Jurkat, Clone E6-1 (cell line): ENCODE measurements at regions not wholly inside any gene's neighbourhood (a gene's known extent, or its start where the extent isn't known, plus 50 kb on each side); places are given as distances from the start of the nearest gene placed in this dataset.
A peak's percentile ranks its signal among the peaks of the same experiment; 100 is the strongest.
"Not testable (repeated sequence)": the region's sequence is repeated elsewhere in the genome, so short reads cannot be mapped to it uniquely, and the experiment has no call there.

ENCODE experiments used
- DNase-seq: peaks from one replicate; pipeline ENCODE4 v3.0.0-alpha.2; 2011; ENCODE audit warnings: low read depth, low spot score
- H3K4me3 ChIP-seq: 2 replicates; pipeline ENCODE4 v1.5.1; 2011; ENCODE audit warnings: mild to moderate bottlenecking, low read length, control low read depth, moderate library complexity

- DNase-seq, H3K4me3 ChIP-seq: not testable (repeated sequence)
These were observed 93.8 kb upstream of the TMEM17 start for GRCh38 chr2:62599674-62600410.

GRCh38 chr2:62597323-62597722 is 91.3 kb upstream of the TMEM17 start:
- H3K4me3 ChIP-seq: no peak overlapping the region
- no peak for DNase-seq

GRCh38 chr2:62596061-62596921 is 90.3 kb upstream of the TMEM17 start:
- DNase-seq: no peak

GRCh38 chr2:62595474-62595873 is 89.5 kb upstream of the TMEM17 start:
- DNase-seq: no peak
- no peak overlapping the region for H3K4me3 ChIP-seq

More at GRCh38 chr2:62596061-62596921, 90.3 kb upstream of the TMEM17 start:
- no peak overlapping the region for H3K4me3 ChIP-seq

- DNase-seq: no peak
- H3K4me3 ChIP-seq: no peak overlapping the region
These were observed 87.8 kb upstream of the TMEM17 start for GRCh38 chr2:62593825-62594224.

GRCh38 chr2:62591491-62591890 is 85.5 kb upstream of the TMEM17 start:
- H3K4me3 ChIP-seq: no peak overlapping the region
- DNase-seq: no peak

- H3K4me3 ChIP-seq: no peak overlapping the region
- DNase-seq: no peak
These were observed 83.8 kb upstream of the TMEM17 start for GRCh38 chr2:62589691-62590356.

GRCh38 chr2:62587592-62587991 is 81.6 kb upstream of the TMEM17 start:
- no peak for DNase-seq

GRCh38 chr2:62586981-62587380 is 81.0 kb upstream of the TMEM17 start:
- no peak overlapping the region for H3K4me3 ChIP-seq
- DNase-seq: peak; percentile 51

More at GRCh38 chr2:62587592-62587991, 81.6 kb upstream of the TMEM17 start:
- no peak overlapping the region for H3K4me3 ChIP-seq

GRCh38 chr2:62578803-62579640 is 73.0 kb upstream of the TMEM17 start:
- no peak overlapping the region for H3K4me3 ChIP-seq
- DNase-seq: no peak

GRCh38 chr2:62577994-62578781 is 72.2 kb upstream of the TMEM17 start:
- no peak for DNase-seq
- H3K4me3 ChIP-seq: no peak overlapping the region

- DNase-seq: no peak
- no peak overlapping the region for H3K4me3 ChIP-seq
These were observed 70.4 kb upstream of the TMEM17 start for GRCh38 chr2:62576276-62576939.

GRCh38 chr2:62573936-62574335 is 67.9 kb upstream of the TMEM17 start:
- DNase-seq: no peak

GRCh38 chr2:62573137-62573731 is 67.2 kb upstream of the TMEM17 start:
- H3K4me3 ChIP-seq: no peak overlapping the region
- no peak for DNase-seq

More at GRCh38 chr2:62573936-62574335, 67.9 kb upstream of the TMEM17 start:
- H3K4me3 ChIP-seq: no peak overlapping the region

- no peak overlapping the region for H3K4me3 ChIP-seq
- no peak for DNase-seq
These were observed 65.1 kb upstream of the TMEM17 start for GRCh38 chr2:62570861-62571698.
